RCC 7860 (cell line): ENCODE measurements at regions not wholly inside any gene's neighbourhood (a gene's known extent, or its start where the extent isn't known, plus 50 kb on each side); places are given as distances from the start of the nearest gene placed in this dataset.

Experiments
- DNase-seq: peaks from one replicate; pipeline ENCODE4 v3.0.0-alpha.2; 2015; ENCODE audit warnings: low spot score
- FAIRE-seq: peaks from 2 replicates; lab custom pipeline; 2012; peaks lifted over from hg19 to GRCh38; lab: Jason Lieb, UNC

- DNase-seq (no peak), FAIRE-seq (no peak)
These were observed 74.3 kb upstream of the KCNJ15 start for GRCh38 chr21:38182370-38182985.

DNA sequence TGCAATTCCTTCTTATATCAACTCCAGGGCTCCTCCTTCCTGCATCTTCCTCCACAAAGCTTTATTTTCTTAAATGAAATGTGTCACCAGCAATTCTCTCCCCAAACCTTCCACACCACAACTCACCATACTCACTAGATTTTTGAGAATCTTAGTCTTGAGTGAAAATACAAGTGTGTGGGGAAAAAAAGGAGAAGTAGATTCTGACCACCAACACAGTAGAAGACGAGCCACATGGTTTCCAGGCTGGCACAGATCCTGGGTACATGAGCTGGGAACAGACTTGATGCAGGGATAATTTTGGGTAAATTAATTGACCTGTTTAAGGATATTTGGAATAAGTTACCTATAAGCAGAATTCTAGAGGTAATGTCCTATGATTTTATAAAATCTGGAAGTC, 72.8 kb upstream of the KCNJ15 start:
- FAIRE-seq (no peak), DNase-seq (no peak)

GRCh38 chr21:38186661-38187270, 70.0 kb upstream of the KCNJ15 start:
- FAIRE-seq: no peak

GRCh38 chr21:38188037-38188436, 68.8 kb upstream of the KCNJ15 start:
- FAIRE-seq (no peak), DNase-seq (no peak)

More at GRCh38 chr21:38186661-38187270, 70.0 kb upstream of the KCNJ15 start:
- DNase-seq: no peak

GRCh38 chr21:38196036-38196435, 60.8 kb upstream of the KCNJ15 start:
- no peak for DNase-seq

GRCh38 chr21:38202811-38203210, 54.0 kb upstream of the KCNJ15 start:
- DNase-seq (no peak), FAIRE-seq (no peak)

More at GRCh38 chr21:38196036-38196435, 60.8 kb upstream of the KCNJ15 start:
- FAIRE-seq: no peak

- no peak for FAIRE-seq
- DNase-seq: no peak
These were observed 53.6 kb upstream of the KCNJ15 start for GRCh38 chr21:38203229-38203628.

GRCh38 chr21:38205940-38206339, 50.9 kb upstream of the KCNJ15 start:
- DNase-seq (no peak), FAIRE-seq (no peak)

DNA sequence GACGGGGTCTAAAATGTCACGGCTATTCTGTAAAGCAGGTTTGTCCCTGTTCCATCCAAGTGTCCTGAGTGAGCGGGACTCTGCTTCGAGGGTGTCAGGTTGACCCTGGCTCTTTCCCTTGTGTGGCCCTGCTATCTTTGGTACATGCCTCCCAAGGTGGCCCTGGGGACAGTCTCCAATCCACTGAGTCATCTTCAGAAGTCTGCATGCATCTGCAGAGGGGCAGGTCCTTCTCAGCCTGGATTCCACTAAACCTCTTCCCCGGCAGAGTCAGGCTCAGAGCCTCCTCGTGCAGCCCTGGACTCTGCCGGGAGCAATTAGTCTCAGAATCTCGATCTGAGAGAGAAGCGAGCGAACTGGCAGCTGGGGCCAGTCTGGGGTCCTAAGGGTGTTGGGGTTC, 50.1 kb upstream of the KCNJ15 start:
- DNase-seq (no peak), FAIRE-seq (no peak)
